ENCODE measurements at regions not wholly inside any gene's neighbourhood (a gene's known extent, or its start where the extent isn't known, plus 50 kb on each side); places are given as distances from the start of the nearest gene placed in this dataset.

DNA sequence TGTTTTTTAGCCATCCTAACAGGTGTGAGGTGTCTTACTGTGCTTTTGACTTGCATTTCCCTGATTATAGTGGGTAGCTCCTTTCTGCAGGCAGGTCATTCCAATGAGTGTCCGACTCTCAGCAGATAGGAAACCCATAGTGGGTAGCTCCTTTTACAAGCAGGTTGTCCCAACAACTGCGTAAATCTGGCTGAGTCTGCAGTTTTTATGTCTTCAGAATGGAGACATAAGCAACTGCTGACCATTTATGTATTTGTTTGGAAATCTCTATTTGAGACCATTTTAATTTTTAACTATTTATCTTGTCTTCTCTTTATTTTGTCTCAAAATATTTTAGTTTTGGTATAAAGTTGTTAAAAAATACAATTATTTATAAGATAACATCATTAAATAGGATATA is 839.4 kb downstream of the SLITRK6 start:
- H3K27ac ChIP-seq, result no peak overlapping the region
- no peaks in the 10 kb centered on the region for H3K9me3 ChIP-seq
- WGBS, 2 donors (ENCODE audit: low coverage in 1 of 2), result 69 to 100% methylated on average over 2 of the region's 2 CpGs
- H3K27me3 ChIP-seq, result no peaks in the 10 kb centered on the region
- no peaks in the 10 kb centered on the region for H3K4me1 ChIP-seq
- no peak for ATAC-seq
- no peaks in the 10 kb centered on the region for H3K36me3 ChIP-seq
- TF ChIP-seq, protein P1, sequence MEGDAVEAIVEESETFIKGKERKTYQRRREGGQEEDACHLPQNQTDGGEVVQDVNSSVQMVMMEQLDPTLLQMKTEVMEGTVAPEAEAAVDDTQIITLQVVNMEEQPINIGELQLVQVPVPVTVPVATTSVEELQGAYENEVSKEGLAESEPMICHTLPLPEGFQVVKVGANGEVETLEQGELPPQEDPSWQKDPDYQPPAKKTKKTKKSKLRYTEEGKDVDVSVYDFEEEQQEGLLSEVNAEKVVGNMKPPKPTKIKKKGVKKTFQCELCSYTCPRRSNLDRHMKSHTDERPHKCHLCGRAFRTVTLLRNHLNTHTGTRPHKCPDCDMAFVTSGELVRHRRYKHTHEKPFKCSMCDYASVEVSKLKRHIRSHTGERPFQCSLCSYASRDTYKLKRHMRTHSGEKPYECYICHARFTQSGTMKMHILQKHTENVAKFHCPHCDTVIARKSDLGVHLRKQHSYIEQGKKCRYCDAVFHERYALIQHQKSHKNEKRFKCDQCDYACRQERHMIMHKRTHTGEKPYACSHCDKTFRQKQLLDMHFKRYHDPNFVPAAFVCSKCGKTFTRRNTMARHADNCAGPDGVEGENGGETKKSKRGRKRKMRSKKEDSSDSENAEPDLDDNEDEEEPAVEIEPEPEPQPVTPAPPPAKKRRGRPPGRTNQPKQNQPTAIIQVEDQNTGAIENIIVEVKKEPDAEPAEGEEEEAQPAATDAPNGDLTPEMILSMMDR (IDR thresholded peaks at IDR 0.05), result no peak
- H3K4me3 ChIP-seq, result no peak overlapping the region

DNA sequence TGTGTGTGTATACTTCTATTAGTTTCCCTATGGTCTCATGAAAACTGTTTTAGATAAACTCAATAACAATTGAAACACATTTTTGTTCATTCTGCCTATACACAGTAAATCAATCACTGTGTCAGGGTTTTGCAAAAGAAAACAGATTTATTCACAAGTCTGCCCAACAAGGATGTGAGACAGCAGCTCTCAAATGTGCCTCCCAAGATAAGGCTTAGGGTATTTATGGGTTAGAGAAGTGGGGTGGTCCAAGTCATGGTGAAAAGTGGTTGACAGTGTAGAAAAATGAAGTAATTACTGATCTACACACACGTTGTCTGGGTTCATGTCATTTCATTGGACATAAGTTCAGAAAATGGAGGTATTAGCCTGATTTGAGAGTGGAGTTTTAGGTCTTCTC is 844.6 kb downstream of the SLITRK6 start:
- no peaks in the 10 kb centered on the region for H3K4me1 ChIP-seq
- no peak overlapping the region for H3K27ac ChIP-seq
- ATAC-seq, result no peak
- no peaks in the 10 kb centered on the region for H3K9me3 ChIP-seq
- no peaks in the 10 kb centered on the region for H3K27me3 ChIP-seq
- TF ChIP-seq POLR2A (IDR thresholded peaks at IDR 0.05), result no peak
- TF ChIP-seq POLR2AphosphoS5 (IDR thresholded peaks at IDR 0.05), result no peak
- no peak for TF ChIP-seq EP300 (IDR thresholded peaks at IDR 0.05)
- TF ChIP-seq, protein P1 (IDR thresholded peaks at IDR 0.05), result no peak
- no peaks in the 10 kb centered on the region for H3K36me3 ChIP-seq
- 67 to 70% methylated on average over 1 of the region's 1 CpG for WGBS, 2 donors (ENCODE audit: low coverage in 1 of 2)
- H3K4me3 ChIP-seq, result no peak overlapping the region

DNA sequence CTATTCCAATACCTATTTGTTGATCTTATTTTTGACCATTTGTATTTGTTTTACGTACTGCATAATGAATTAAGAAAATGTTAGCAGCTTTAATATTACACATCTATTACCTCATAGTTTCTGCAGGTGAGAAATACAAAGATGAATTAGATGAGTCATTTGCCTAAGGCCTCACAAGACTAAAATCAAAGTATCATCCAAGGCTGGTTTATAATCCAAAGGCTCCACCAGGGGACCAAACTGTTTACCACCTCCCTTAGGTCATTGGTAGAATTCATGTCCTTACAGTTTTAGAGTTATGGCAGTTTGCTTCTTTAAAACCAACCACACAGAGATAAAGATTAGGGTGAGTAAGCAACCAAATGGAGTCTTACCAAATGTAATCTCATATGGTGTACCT is 848.1 kb downstream of the SLITRK6 start:
- H3K27me3 ChIP-seq, result no peaks in the 10 kb centered on the region
- TF ChIP-seq POLR2AphosphoS5 (IDR thresholded peaks at IDR 0.05) (no peak), POLR2A (IDR thresholded peaks at IDR 0.05) (no peak), EP300 (IDR thresholded peaks at IDR 0.05) (no peak)
- TF ChIP-seq, protein P1 (IDR thresholded peaks at IDR 0.05), result no peak
- H3K36me3 ChIP-seq, result no peaks in the 10 kb centered on the region
- H3K4me3 ChIP-seq, result no peak overlapping the region
- no peaks in the 10 kb centered on the region for H3K4me1 ChIP-seq
- H3K27ac ChIP-seq, result no peak overlapping the region
- WGBS, 2 donors (ENCODE audit: low coverage in 1 of 2), result 94 to 100% methylated on average over 1 of the region's 1 CpG
- H3K9me3 ChIP-seq, result no peaks in the 10 kb centered on the region
- ATAC-seq, result no peak

DNA sequence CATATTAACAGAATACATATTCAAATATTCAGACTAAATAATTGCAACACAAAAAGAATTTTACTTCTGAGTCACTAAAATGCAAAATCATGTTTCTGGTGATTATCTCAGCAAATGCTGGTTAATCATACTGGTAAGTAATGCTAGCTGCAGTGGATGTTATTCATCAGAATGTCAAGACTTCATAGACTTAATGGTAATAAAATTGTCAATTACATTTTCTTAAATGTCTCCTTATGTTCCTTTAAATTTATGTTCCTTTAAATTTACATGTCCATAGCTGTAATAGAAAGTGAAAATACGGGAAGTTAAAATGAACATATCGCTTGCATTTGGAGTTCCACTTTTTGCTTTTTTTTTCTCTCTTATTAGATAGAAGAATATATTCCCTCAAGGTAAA is 853.0 kb downstream of the SLITRK6 start:
- TF ChIP-seq EP300 (IDR thresholded peaks at IDR 0.05) (no peak), POLR2AphosphoS5 (IDR thresholded peaks at IDR 0.05) (no peak), POLR2A (IDR thresholded peaks at IDR 0.05) (no peak)
- TF ChIP-seq, protein P1 (IDR thresholded peaks at IDR 0.05), result no peak
- Histone ChIP-seq H3K27ac (no peak overlapping the region), H3K4me3 (no peak overlapping the region), H3K9me3 (no peaks in the 10 kb centered on the region), H3K4me1 (no peaks in the 10 kb centered on the region), H3K27me3 (no peaks in the 10 kb centered on the region), H3K36me3 (no peaks in the 10 kb centered on the region)
- WGBS, 2 donors (ENCODE audit: low coverage in 1 of 2), result 81 to 88% methylated on average over 2 of the region's 2 CpGs
- ATAC-seq, result no peak

DNA sequence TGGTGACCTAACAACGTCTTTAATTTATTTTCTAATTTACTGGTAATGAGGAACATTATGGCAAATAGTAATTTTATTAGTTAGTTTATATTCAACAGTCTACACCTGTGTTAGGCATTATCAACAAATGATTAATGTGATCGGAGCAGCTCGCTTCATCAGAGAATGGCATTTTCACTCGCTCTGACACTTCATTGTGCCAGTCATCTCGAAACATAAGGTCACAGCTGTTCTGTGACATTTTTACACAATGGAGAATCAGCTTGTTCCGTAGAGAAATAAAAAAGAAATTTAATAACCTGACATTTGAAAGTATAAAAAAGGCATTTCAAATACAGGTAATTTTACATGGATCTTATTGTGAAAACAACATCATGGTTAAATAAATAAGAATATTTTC is 858.4 kb downstream of the SLITRK6 start:
- Histone ChIP-seq H3K4me1 (no peaks in the 10 kb centered on the region), H3K27ac (no peak overlapping the region), H3K9me3 (no peaks in the 10 kb centered on the region), H3K27me3 (no peaks in the 10 kb centered on the region), H3K4me3 (no peak overlapping the region), H3K36me3 (no peaks in the 10 kb centered on the region)
- WGBS, 2 donors (ENCODE audit: low coverage in 1 of 2), result 71 to 84% methylated on average over 6 of the region's 6 CpGs
- TF ChIP-seq, protein P1 (IDR thresholded peaks at IDR 0.05), result no peak
- TF ChIP-seq EP300 (IDR thresholded peaks at IDR 0.05) (no peak), POLR2AphosphoS5 (IDR thresholded peaks at IDR 0.05) (no peak), POLR2A (IDR thresholded peaks at IDR 0.05) (no peak)
- no peak for ATAC-seq
